Right lobe of liver (tissue), 4 donors: ENCODE measurements at regions not wholly inside any gene's neighbourhood (a gene's known extent, or its start where the extent isn't known, plus 50 kb on each side); places are given as distances from the start of the nearest gene placed in this dataset.

Experiments
- CTCF ChIP-seq, 4 donors: fragments of 200-600 bp in 3 of 4; fragments of 450-650 bp in 1 of 4; IDR thresholded peaks; one replicate each; pipeline versions ENCODE4 v1.5.1 to v1.8.0; 2016 to 2022; ENCODE audit warnings: antibody characterized with exemption in 4 of 4, mild to moderate bottlenecking in 2 of 4
- POLR2A ChIP-seq: fragments of 450-650 bp; IDR thresholded peaks from one replicate; pipeline ENCODE4 v1.6.1; 2017; ENCODE audit warnings: antibody characterized with exemption, mild to moderate bottlenecking
- donor health status: DM: no; HTN: no; CAD: no.
- donor health status: DM: no; HTN: no; CAD: no.
- donor health status: DM: no; HTN: yes; CAD: no.

- TF ChIP-seq CTCF (IDR thresholded peaks at IDR 0.05) (no peak), POLR2A (no peak)
These were observed 361.0 kb downstream of the SQOR start for GRCh38 chr15:45995800-45996199.
